Transverse colon (tissue), 4 donors: ENCODE measurements at regions not wholly inside any gene's neighbourhood (a gene's known extent, or its start where the extent isn't known, plus 50 kb on each side); places are given as distances from the start of the nearest gene placed in this dataset.
"Not testable (repeated sequence)": the region's sequence is repeated elsewhere in the genome, so short reads cannot be mapped to it uniquely, and the experiment has no call there.

Experiments used
- DNase-seq: peaks from one replicate; pipeline ENCODE4 v3.0.0-alpha.2; 2019
- H3K27ac ChIP-seq, 4 donors: fragments of 200-600 bp; sonication (generic); 2 replicates each; pipeline ENCODE4 v1.5.1; 2016 to 2018; ENCODE audit warnings: inconsistent platforms in 4 of 4
- H3K27me3 ChIP-seq: fragments of 200-600 bp; sonication (generic); 2 replicates; pipeline ENCODE4 v1.5.1; 2017; ENCODE audit warnings: inconsistent platforms
- H3K36me3 ChIP-seq, 4 donors: fragments of 200-600 bp; sonication (generic); 2 replicates each; pipeline ENCODE4 v1.5.1; 2017 to 2019; ENCODE audit warnings: inconsistent platforms in 4 of 4
- H3K4me1 ChIP-seq, 4 donors: fragments of 200-600 bp; sonication (generic); 2 replicates each; pipeline ENCODE4 v1.5.1; 2017 to 2020; ENCODE audit warnings: inconsistent platforms in 4 of 4
- H3K4me3 ChIP-seq, 4 donors: fragments of 200-600 bp; sonication (generic); 1 replicate in 1 of 4; 2 replicates in 3 of 4; pipeline versions ENCODE4 v1.5.1 to v1.6.1; 2017 to 2019; ENCODE audit warnings: inconsistent platforms in 4 of 4
- H3K9me3 ChIP-seq, 2 donors: fragments of 200-600 bp; sonication (generic); 2 replicates each; pipeline ENCODE4 v1.5.1; 2017 to 2019; ENCODE audit warnings: inconsistent platforms in 2 of 2
- CTCF ChIP-seq, 5 experiments: fragments of 200-600 bp in 3 of 5; fragments of 450-650 bp in 2 of 5; sonication (generic) in 3 of 5; IDR thresholded peaks; 1 replicate in 2 of 5; 2 replicates in 3 of 5; pipeline ENCODE4 v1.5.1; 2016 to 2017; ENCODE audit warnings: antibody characterized with exemption in 5 of 5, inconsistent platforms in 3 of 5, mild to moderate bottlenecking in 2 of 5, moderate library complexity in 1 of 5
- EP300 ChIP-seq: sonication (generic); formaldehyde crosslinking; IDR thresholded peaks from one replicate; pipeline ENCODE4 v1.6.1; 2017; ENCODE audit warnings: antibody characterized with exemption, low read depth
- POLR2A ChIP-seq: fragments of 450-650 bp; IDR thresholded peaks from one replicate; pipeline ENCODE4 v1.6.1; 2016; ENCODE audit warnings: antibody characterized with exemption, mild to moderate bottlenecking, moderate library complexity
- POLR2AphosphoS5 ChIP-seq, 3 donors: sonication (generic); formaldehyde crosslinking; IDR thresholded peaks; one replicate each; pipeline ENCODE4 v1.6.1; 2016; ENCODE audit warnings: antibody characterized with exemption in 3 of 3
- WGBS, 2 donors: methylation state at CpG; one replicate each; pipeline ENCODE4 v1.1.5; 2018; ENCODE audit warnings: low coverage in 1 of 2; 5-methylcytosine and 5-hydroxymethylcytosine counted together
- in situ Hi-C, 4 donors: fragments of 200-750 bp; cut with MboI; loops; one replicate each; pipeline versions ENCODE4 v1.15.0 to v1.15.1; 2017; ENCODE audit warnings: low sequenced_read_pairs in 3 of 4, low pct_ligation_motif_present in 1 of 4, low pct_unique_long_range_greater_than_20kb in 1 of 4
- intact Hi-C: fragments of 100-400 bp; cut with DNase I; formaldehyde crosslinking; loops from one replicate; pipeline ENCODE4 v1.15.1; 2023; ENCODE audit warnings: low total_unique reads

- Histone ChIP-seq H3K36me3 (no peaks in the 10 kb centered on the region), H3K9me3 (peaks cover 0 to 3% of the 10 kb centered on the region in 2 donors), H3K27me3 (no peaks in the 10 kb centered on the region), H3K4me1 (no peaks in the 10 kb centered on the region), H3K4me3 (no peak overlapping the region), H3K27ac (no peak overlapping the region)
- intact Hi-C loops (no loop called here), in situ Hi-C loops (no loop called here)
- TF ChIP-seq POLR2AphosphoS5 (IDR thresholded peaks at IDR 0.05) (no peak), CTCF (IDR thresholded peaks at IDR 0.05) (no peak), EP300 (no peak), POLR2A (no peak)
- DNase-seq: no peak
Observed at GRCh38 chr3:170670504-170670903, 84.6 kb upstream of the SLC7A14 start.

- H3K4me1 ChIP-seq, DNase-seq, intact Hi-C loops, H3K27ac ChIP-seq, H3K36me3 ChIP-seq, H3K9me3 ChIP-seq, in situ Hi-C loops, H3K27me3 ChIP-seq, H3K4me3 ChIP-seq: not testable (repeated sequence)
- 98% methylated on average over 3 of the region's 3 CpGs; no CpG with 5 or more reads in 1 of the 2 donors for WGBS, 2 donors
Observed at GRCh38 chr3:170662986-170663385, 77.1 kb upstream of the SLC7A14 start.

- Histone ChIP-seq H3K4me1 (no peaks in the 10 kb centered on the region), H3K27me3 (no peaks in the 10 kb centered on the region), H3K9me3 (no peaks in the 10 kb centered on the region), H3K36me3 (no peaks in the 10 kb centered on the region), H3K27ac (no peak overlapping the region), H3K4me3 (no peak overlapping the region)
- WGBS, 2 donors: 39 to 44% methylated on average over 5 of the region's 5 CpGs
- intact Hi-C loops (no loop called here), in situ Hi-C loops (no loop called here)
- no peak for DNase-seq
- no peak for TF ChIP-seq POLR2AphosphoS5 (IDR thresholded peaks at IDR 0.05)
- no peak for TF ChIP-seq POLR2A
- TF ChIP-seq CTCF (IDR thresholded peaks at IDR 0.05): no peak
- no peak for TF ChIP-seq EP300
Observed at GRCh38 chr3:170660139-170660538, 74.3 kb upstream of the SLC7A14 start.

GRCh38 chr3:170657312-170657711 is 71.4 kb upstream of the SLC7A14 start:
- intact Hi-C loops (no loop called here), in situ Hi-C loops (no loop called here)
- Histone ChIP-seq H3K36me3 (no peaks in the 10 kb centered on the region), H3K4me3 (no peak overlapping the region), H3K27ac (no peak overlapping the region), H3K27me3 (no peaks in the 10 kb centered on the region), H3K4me1 (no peaks in the 10 kb centered on the region), H3K9me3 (no peaks in the 10 kb centered on the region)
- no peak for TF ChIP-seq EP300
- TF ChIP-seq POLR2AphosphoS5 (IDR thresholded peaks at IDR 0.05): no peak
- no peak for TF ChIP-seq CTCF (IDR thresholded peaks at IDR 0.05)
- no peak for TF ChIP-seq POLR2A
- no peak for DNase-seq
- WGBS, 2 donors: 73 to 94% methylated on average over 2 of the region's 2 CpGs

- intact Hi-C loops: no loop called here
- 65 to 87% methylated on average over 2 of the region's 2 CpGs for WGBS, 2 donors
Observed at GRCh38 chr3:170656284-170656683, 70.4 kb upstream of the SLC7A14 start.

More at GRCh38 chr3:170656284-170656683, 70.4 kb upstream of the SLC7A14 start:
- H3K36me3 ChIP-seq: no peaks in the 10 kb centered on the region
- no peak for DNase-seq
- no peak overlapping the region for H3K27ac ChIP-seq
- in situ Hi-C loops: no loop called here
- H3K4me3 ChIP-seq: no peak overlapping the region
- TF ChIP-seq CTCF (IDR thresholded peaks at IDR 0.05) (no peak), POLR2A (no peak), EP300 (no peak), POLR2AphosphoS5 (IDR thresholded peaks at IDR 0.05) (no peak)
- no peaks in the 10 kb centered on the region for H3K27me3 ChIP-seq
- no peaks in the 10 kb centered on the region for H3K4me1 ChIP-seq
- H3K9me3 ChIP-seq: no peaks in the 10 kb centered on the region
